ENCODE measurements at regions not wholly inside any gene's neighbourhood (a gene's known extent, or its start where the extent isn't known, plus 50 kb on each side); places are given as distances from the start of the nearest gene placed in this dataset.

DNA sequence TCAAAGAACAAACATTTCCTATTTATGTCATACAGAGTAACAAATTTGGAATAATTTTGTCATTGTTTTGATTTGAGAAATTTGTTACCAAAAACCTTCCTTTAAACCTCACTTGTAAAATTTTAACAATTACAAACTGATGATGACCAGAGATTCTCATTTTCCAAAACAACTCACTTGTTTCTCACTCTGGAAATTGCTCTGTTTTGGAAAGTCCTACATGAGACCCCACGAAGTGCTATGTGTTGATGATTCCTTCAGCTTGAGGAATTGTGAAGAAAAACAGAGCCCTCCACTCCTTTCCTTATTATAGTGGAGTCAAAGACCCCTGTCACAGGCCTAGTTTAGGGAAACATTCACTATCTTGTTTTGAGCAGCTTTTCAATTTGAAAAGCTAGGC lies 157.6 kb upstream of the RASGRP1 start:
- H3K9me3 Mint-ChIP-seq: no peaks in the 10 kb centered on the region
- DNase-seq: no peak
- peaks cover 0 to 2% (median 0%) of the 10 kb centered on the region in 3 donors for H3K27me3 Mint-ChIP-seq (ENCODE audit: low read depth in 3 of 3)
- no peak overlapping the region for H3K27ac Mint-ChIP-seq
- H3K4me3 Mint-ChIP-seq: no peak overlapping the region
- H3K4me1 Mint-ChIP-seq: no peaks in the 10 kb centered on the region
- no peaks in the 10 kb centered on the region for H3K36me3 Mint-ChIP-seq

DNA sequence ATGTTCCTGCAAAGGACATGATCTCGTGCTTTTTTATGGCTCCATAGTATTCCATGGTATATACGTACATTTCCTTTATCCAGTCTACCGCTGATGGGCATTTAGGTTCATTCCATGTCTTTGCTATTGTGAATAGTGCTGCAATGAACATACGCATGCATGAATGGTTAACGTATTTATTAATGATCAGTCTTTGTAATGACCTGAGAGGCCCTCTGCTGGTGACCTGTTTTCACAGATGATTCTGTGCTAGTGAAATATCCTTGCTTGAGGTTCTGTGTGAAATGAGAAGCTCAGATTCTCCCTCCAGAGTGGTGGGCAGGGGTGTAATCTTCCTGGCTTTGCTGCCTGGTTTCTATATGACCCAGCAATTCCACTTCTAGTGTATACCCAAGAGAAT lies 160.2 kb upstream of the RASGRP1 start:
- H3K4me1 Mint-ChIP-seq: no peaks in the 10 kb centered on the region
- H3K9me3 Mint-ChIP-seq: no peaks in the 10 kb centered on the region
- DNase-seq: no peak
- no peak overlapping the region for H3K27ac Mint-ChIP-seq
- no peak overlapping the region for H3K4me3 Mint-ChIP-seq
- H3K36me3 Mint-ChIP-seq: no peaks in the 10 kb centered on the region
- H3K27me3 Mint-ChIP-seq (ENCODE audit: low read depth in 3 of 3): peaks cover 0 to 7% (median 2%) of the 10 kb centered on the region in 3 donors

DNA sequence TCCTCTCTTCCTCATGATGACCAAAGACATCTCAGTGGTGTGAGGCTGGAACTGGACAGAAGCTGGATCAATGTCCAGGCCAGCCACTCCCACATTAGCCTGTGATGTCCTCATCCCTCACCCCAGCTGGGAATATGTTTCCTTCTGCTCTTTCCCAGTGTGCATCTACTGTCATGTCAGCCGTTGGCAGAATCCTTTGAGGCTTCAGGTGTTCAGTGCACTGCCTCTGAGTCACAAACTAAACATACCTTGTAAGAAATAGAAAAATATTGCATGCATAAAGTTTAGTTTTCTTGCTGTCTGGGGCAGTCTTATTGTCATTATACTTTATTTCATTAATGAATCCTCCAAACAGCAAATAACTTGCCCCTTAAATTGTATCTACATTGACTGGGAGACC lies 161.6 kb upstream of the RASGRP1 start:
- no peak for DNase-seq
- Mint-ChIP-seq H3K4me1 (no peaks in the 10 kb centered on the region), H3K27ac (no peak overlapping the region), H3K36me3 (no peaks in the 10 kb centered on the region), H3K27me3 (ENCODE audit: low read depth in 3 of 3) (peaks cover 0 to 7% (median 2%) of the 10 kb centered on the region in 3 donors), H3K4me3 (no peak overlapping the region), H3K9me3 (no peaks in the 10 kb centered on the region)

- H3K4me3 Mint-ChIP-seq: no peak overlapping the region
- H3K27me3 Mint-ChIP-seq (ENCODE audit: low read depth in 3 of 3): peaks cover 0 to 5% (median 3%) of the 10 kb centered on the region in 3 donors
- H3K9me3 Mint-ChIP-seq: peaks cover 0 to 2% (median 0%) of the 10 kb centered on the region in 6 donors
- H3K4me1 Mint-ChIP-seq: no peaks in the 10 kb centered on the region
- H3K36me3 Mint-ChIP-seq: peaks cover 0 to 5% (median 0%) of the 10 kb centered on the region in 3 donors
- no peak overlapping the region for H3K27ac Mint-ChIP-seq
- no peak for DNase-seq
Observed at GRCh38 chr15:38733331-38733730, 168.7 kb upstream of the RASGRP1 start.

DNA sequence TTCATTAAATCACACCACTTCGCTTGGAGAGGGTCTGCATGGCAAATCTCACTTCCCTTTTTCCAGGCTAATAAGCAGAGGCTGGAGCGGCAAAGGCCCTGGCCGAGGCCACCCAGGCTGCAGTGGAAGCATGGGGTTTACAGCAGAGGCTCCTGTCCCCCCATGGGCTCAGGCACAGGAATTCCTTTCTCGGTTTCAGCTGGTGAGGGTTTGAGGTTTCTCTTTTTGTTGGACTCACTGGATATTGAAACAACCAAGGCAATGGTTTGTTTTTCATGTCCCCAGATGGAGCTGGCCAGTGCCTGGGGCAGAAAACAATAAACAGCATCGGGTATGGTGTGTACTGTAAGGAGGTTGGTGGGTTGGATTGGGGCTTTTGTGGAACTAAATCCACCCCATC lies 175.6 kb upstream of the RASGRP1 start:
- Mint-ChIP-seq H3K4me3 (no peak overlapping the region), H3K27ac (no peak overlapping the region), H3K9me3 (no peaks in the 10 kb centered on the region), H3K27me3 (ENCODE audit: low read depth in 3 of 3) (peaks cover 0 to 7% (median 5%) of the 10 kb centered on the region in 3 donors), H3K4me1 (no peaks in the 10 kb centered on the region), H3K36me3 (no peaks in the 10 kb centered on the region)
- no peak for DNase-seq

DNA sequence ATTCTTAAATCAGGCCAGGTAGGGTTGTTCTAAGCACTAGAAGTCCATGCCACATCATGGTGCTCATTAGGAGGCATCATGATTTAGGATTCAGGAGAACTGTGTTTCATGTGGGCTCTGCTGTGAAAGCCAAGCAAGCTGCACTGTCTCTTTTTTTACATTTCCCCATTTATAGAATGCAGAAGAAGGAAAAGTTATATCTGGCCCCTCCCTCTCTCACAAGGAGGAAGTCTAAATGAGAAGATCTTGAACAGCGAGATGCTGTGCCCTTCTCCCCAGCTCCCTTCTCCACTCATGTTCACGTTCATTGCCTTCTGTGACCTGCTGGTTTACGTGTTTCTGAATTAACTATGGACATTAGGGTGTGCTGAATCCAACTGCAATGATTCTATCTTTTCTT lies 178.5 kb upstream of the RASGRP1 start:
- Mint-ChIP-seq H3K27me3 (ENCODE audit: low read depth in 3 of 3) (peaks cover 0 to 5% (median 2%) of the 10 kb centered on the region in 3 donors), H3K4me3 (no peak overlapping the region), H3K36me3 (no peaks in the 10 kb centered on the region), H3K9me3 (no peaks in the 10 kb centered on the region), H3K4me1 (no peaks in the 10 kb centered on the region), H3K27ac (no peak overlapping the region)
- no peak for DNase-seq

DNA sequence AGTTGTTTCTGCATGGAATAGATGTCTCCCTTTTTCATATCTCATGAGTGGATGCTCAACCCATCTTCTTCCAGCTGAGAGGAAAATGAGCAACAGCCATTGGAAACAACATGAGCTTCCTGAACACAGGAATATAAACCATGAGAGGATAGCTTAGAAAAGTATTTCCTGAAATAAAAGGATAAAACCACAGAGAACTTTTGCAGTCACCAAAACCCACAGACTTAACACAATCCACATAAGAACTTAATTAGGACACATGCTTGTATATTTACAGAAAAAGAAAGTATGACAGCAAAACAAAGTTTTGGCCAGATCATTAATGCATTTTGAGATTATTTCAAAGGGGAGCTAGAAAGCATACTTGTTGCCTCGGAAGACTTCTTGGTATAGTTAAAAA lies 180.5 kb upstream of the RASGRP1 start:
- no peak for DNase-seq
- no peak overlapping the region for H3K4me3 Mint-ChIP-seq
- H3K36me3 Mint-ChIP-seq: no peaks in the 10 kb centered on the region
- no peaks in the 10 kb centered on the region for H3K9me3 Mint-ChIP-seq
- no peak overlapping the region for H3K27ac Mint-ChIP-seq
- H3K4me1 Mint-ChIP-seq: no peaks in the 10 kb centered on the region
- H3K27me3 Mint-ChIP-seq (ENCODE audit: low read depth in 3 of 3): peaks cover 0 to 7% (median 2%) of the 10 kb centered on the region in 3 donors

DNA sequence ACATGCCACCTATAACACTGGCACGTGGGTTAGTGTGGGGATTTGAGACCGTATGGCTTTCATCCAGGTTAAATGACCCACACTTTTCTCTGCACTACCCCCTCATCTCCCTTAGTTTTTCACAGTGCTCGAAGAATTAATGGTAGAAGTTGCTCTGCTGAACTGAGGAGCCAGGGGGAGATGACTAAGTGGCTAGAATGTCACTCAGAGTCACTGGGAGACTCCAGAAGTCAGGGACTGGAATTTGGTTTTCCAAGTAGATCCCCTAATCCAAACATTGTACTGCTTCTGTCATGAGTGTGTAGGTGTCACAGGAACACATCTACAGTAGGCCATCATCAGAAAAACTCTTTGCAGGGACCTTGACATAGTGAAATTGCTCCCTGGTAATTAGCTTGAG lies 181.0 kb upstream of the RASGRP1 start:
- Mint-ChIP-seq H3K27me3 (ENCODE audit: low read depth in 3 of 3) (peaks cover 0 to 7% (median 2%) of the 10 kb centered on the region in 3 donors), H3K4me1 (no peaks in the 10 kb centered on the region), H3K4me3 (no peak overlapping the region), H3K36me3 (no peaks in the 10 kb centered on the region), H3K27ac (no peak overlapping the region), H3K9me3 (no peaks in the 10 kb centered on the region)
- no peak for DNase-seq

DNA sequence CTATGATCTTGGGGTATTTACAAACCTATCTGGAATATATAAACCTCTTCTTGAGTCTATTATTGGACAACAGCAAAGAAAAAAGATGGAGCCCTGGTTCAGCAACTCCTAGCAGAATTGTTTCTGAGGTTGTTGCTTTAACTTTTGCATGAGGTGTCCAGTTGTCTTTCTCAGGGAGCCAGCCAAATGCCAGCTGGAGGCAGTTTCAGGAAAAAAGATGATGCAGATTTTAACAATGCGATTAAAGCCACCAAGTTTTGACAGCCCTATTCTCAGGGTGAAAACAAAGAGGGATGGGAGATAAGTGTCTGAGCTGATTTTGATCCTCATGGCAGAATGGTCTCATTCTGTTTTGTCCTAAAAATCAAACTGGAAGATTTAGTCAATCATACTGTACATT lies 181.6 kb upstream of the RASGRP1 start:
- no peaks in the 10 kb centered on the region for H3K9me3 Mint-ChIP-seq
- DNase-seq: no peak
- H3K4me1 Mint-ChIP-seq: no peaks in the 10 kb centered on the region
- no peaks in the 10 kb centered on the region for H3K36me3 Mint-ChIP-seq
- peaks cover 0 to 7% (median 0%) of the 10 kb centered on the region in 3 donors for H3K27me3 Mint-ChIP-seq (ENCODE audit: low read depth in 3 of 3)
- H3K4me3 Mint-ChIP-seq: no peak overlapping the region
- H3K27ac Mint-ChIP-seq: no peak overlapping the region

GRCh38 chr15:38748710-38749109 lies 184.1 kb upstream of the RASGRP1 start:
- Mint-ChIP-seq H3K4me1 (no peaks in the 10 kb centered on the region), H3K4me3 (no peak overlapping the region), H3K27me3 (ENCODE audit: low read depth in 3 of 3) (peaks cover 0 to 3% (median 2%) of the 10 kb centered on the region in 3 donors), H3K36me3 (no peaks in the 10 kb centered on the region), H3K27ac (no peak overlapping the region), H3K9me3 (no peaks in the 10 kb centered on the region)
- no peak for DNase-seq

DNA sequence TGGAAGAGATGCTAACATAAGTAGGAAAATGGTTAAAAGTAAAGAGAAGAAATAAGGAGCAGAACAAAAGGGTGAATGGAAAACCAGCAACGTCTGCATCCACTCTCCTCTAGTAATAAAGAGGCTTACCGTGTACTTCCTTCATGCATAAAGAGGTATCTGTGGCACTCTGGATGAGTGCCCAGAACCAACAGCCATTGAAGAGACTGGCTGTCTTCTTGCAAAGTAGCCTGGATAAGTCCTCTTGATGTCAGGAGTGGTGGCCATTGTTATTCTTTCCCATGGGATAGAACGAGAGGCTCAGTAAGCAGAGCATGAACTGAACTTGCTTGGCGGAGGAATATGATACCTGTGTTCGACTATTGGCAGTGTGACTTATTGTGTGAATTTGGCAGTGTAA lies 186.2 kb upstream of the RASGRP1 start:
- H3K4me1 Mint-ChIP-seq: no peaks in the 10 kb centered on the region
- H3K27ac Mint-ChIP-seq: no peak overlapping the region
- H3K36me3 Mint-ChIP-seq: no peaks in the 10 kb centered on the region
- H3K9me3 Mint-ChIP-seq: peaks cover 0 to under 1% (median 0%) of the 10 kb centered on the region in 6 donors
- peaks cover 0 to 11% (median 2%) of the 10 kb centered on the region in 3 donors for H3K27me3 Mint-ChIP-seq (ENCODE audit: low read depth in 3 of 3)
- no peak overlapping the region for H3K4me3 Mint-ChIP-seq
- DNase-seq: no peak

- no peak overlapping the region for H3K4me3 Mint-ChIP-seq
- no peaks in the 10 kb centered on the region for H3K36me3 Mint-ChIP-seq
- peaks cover 0 to 2% (median 0%) of the 10 kb centered on the region in 6 donors for H3K9me3 Mint-ChIP-seq
- H3K27me3 Mint-ChIP-seq (ENCODE audit: low read depth in 3 of 3): peaks cover 2 to 12% (median 6%) of the 10 kb centered on the region in 3 donors
- no peaks in the 10 kb centered on the region for H3K4me1 Mint-ChIP-seq
- DNase-seq: no peak
- no peak overlapping the region for H3K27ac Mint-ChIP-seq
Observed at GRCh38 chr15:38755718-38756117, 191.1 kb upstream of the RASGRP1 start.

DNA sequence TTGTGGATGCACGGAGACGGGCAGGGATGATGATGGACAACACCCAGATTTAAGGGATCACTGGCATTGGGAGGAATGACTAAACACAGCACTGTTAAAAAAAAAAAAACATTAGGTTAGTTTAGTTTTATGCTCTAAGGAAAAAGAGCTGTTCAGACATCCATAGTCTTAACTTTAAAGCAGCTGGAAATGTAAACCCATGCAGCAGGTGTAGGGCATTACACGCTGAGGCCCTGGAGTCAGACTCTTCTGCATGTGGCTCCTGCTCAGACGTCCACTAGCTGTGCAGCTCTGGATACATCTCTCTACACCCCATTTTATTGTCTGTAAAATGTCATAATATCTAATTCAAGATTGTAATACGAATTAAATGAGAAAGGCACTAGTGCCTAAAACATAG lies 191.8 kb upstream of the RASGRP1 start:
- Mint-ChIP-seq H3K9me3 (peaks cover 0 to 2% (median 0%) of the 10 kb centered on the region in 6 donors), H3K27ac (no peak overlapping the region)
- no peak for DNase-seq

GRCh38 chr15:38758043-38758442 lies 193.4 kb upstream of the RASGRP1 start:
- no peak for DNase-seq
- Mint-ChIP-seq H3K27me3 (ENCODE audit: low read depth in 3 of 3) (peaks cover 2 to 12% (median 5%) of the 10 kb centered on the region in 3 donors), H3K4me3 (no peak overlapping the region), H3K4me1 (no peaks in the 10 kb centered on the region), H3K36me3 (peaks cover 0 to 3% (median 0%) of the 10 kb centered on the region in 3 donors), H3K9me3 (peaks cover 0 to 2% (median 0%) of the 10 kb centered on the region in 6 donors), H3K27ac (no peak overlapping the region)

More for the DNA sequence above, 191.8 kb upstream of the RASGRP1 start:
- Mint-ChIP-seq H3K4me3 (no peak overlapping the region), H3K4me1 (no peaks in the 10 kb centered on the region), H3K27me3 (ENCODE audit: low read depth in 3 of 3) (peaks cover 2 to 12% (median 6%) of the 10 kb centered on the region in 3 donors), H3K36me3 (no peaks in the 10 kb centered on the region)

DNA sequence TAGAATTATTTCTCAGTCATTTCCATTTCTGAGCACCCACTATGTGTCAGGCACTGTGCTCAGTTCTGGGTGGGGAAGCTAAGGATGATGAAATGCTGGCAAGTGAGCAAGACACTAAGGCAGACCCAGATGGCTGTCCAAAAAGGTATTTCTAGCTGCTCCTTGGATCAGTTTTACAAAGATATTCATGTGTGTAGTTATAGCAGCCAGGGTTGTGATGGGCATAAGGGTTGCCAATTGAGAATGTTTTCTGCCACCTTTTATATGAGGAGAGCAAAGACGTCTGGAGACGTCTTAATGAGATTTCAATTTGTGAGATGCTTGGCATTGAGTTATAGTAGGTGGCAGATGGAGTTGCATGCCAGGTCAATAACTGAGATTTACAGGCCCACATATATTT lies 197.1 kb upstream of the RASGRP1 start:
- Mint-ChIP-seq H3K36me3 (peaks cover 0 to 3% (median 0%) of the 10 kb centered on the region in 3 donors), H3K27me3 (ENCODE audit: low read depth in 3 of 3) (peaks cover 2 to 5% (median 5%) of the 10 kb centered on the region in 3 donors), H3K4me1 (no peaks in the 10 kb centered on the region), H3K4me3 (no peak overlapping the region), H3K9me3 (no peaks in the 10 kb centered on the region), H3K27ac (no peak overlapping the region)
- DNase-seq: no peak
